ENCODE measurements at regions not wholly inside any gene's neighbourhood (a gene's known extent, or its start where the extent isn't known, plus 50 kb on each side); places are given as distances from the start of the nearest gene placed in this dataset.

- Histone ChIP-seq H3F3A (ENCODE audit: insufficient read depth, low read length) (no peaks in the 10 kb centered on the region), H3K9me3 (ENCODE audit: low read length) (no peaks in the 10 kb centered on the region), H2AFZ (ENCODE audit: low read length) (no peak overlapping the region), H3K9ac (ENCODE audit: low read length) (no peak overlapping the region), H3K27ac (ENCODE audit: low read depth, low read length, poor library complexity, severe bottlenecking) (no peak overlapping the region), H3K4me3 (ENCODE audit: low read depth, low read length, poor library complexity, severe bottlenecking) (no peak overlapping the region), H3K36me3 (ENCODE audit: insufficient read depth, low read length) (no peaks in the 10 kb centered on the region), H3K79me2 (ENCODE audit: insufficient read depth, low read length) (no peaks in the 10 kb centered on the region), H3K9me2 (ENCODE audit: low read depth, low read length) (no peaks in the 10 kb centered on the region), H3K4me1 (ENCODE audit: insufficient read depth, low read length, severe bottlenecking) (no peaks in the 10 kb centered on the region), H3K4me2 (ENCODE audit: low read length) (no peak overlapping the region), H3K27me3 (ENCODE audit: insufficient read depth, low read length) (no peaks in the 10 kb centered on the region), H4K20me1 (ENCODE audit: insufficient read depth, low read length) (no peaks in the 10 kb centered on the region)
- TF ChIP-seq, protein P1, sequence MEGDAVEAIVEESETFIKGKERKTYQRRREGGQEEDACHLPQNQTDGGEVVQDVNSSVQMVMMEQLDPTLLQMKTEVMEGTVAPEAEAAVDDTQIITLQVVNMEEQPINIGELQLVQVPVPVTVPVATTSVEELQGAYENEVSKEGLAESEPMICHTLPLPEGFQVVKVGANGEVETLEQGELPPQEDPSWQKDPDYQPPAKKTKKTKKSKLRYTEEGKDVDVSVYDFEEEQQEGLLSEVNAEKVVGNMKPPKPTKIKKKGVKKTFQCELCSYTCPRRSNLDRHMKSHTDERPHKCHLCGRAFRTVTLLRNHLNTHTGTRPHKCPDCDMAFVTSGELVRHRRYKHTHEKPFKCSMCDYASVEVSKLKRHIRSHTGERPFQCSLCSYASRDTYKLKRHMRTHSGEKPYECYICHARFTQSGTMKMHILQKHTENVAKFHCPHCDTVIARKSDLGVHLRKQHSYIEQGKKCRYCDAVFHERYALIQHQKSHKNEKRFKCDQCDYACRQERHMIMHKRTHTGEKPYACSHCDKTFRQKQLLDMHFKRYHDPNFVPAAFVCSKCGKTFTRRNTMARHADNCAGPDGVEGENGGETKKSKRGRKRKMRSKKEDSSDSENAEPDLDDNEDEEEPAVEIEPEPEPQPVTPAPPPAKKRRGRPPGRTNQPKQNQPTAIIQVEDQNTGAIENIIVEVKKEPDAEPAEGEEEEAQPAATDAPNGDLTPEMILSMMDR (IDR thresholded peaks at IDR 0.05; ENCODE audit: low read length): no peak
- TF ChIP-seq EZH2 (IDR thresholded peaks at IDR 0.05; ENCODE audit: borderline replicate concordance, low read length): no peak
These were observed 365.7 kb upstream of the FANCL start for GRCh38 chr2:58606799-58607198.

GRCh38 chr2:58604096-58604495 lies 363.0 kb upstream of the FANCL start:
- no peak for TF ChIP-seq EZH2 (IDR thresholded peaks at IDR 0.05; ENCODE audit: borderline replicate concordance, low read length)
- TF ChIP-seq, protein P1 (IDR thresholded peaks at IDR 0.05; ENCODE audit: low read length): no peak
- Histone ChIP-seq H3K9me2 (ENCODE audit: low read depth, low read length) (no peaks in the 10 kb centered on the region), H3K4me1 (ENCODE audit: insufficient read depth, low read length, severe bottlenecking) (no peaks in the 10 kb centered on the region), H3K9ac (ENCODE audit: low read length) (no peak overlapping the region), H3K27me3 (ENCODE audit: insufficient read depth, low read length) (no peaks in the 10 kb centered on the region), H3K9me3 (ENCODE audit: low read length) (no peaks in the 10 kb centered on the region), H2AFZ (ENCODE audit: low read length) (no peak overlapping the region), H3K4me3 (ENCODE audit: low read depth, low read length, poor library complexity, severe bottlenecking) (no peak overlapping the region), H3K36me3 (ENCODE audit: insufficient read depth, low read length) (no peaks in the 10 kb centered on the region), H3F3A (ENCODE audit: insufficient read depth, low read length) (no peaks in the 10 kb centered on the region), H3K79me2 (ENCODE audit: insufficient read depth, low read length) (no peaks in the 10 kb centered on the region), H3K4me2 (ENCODE audit: low read length) (no peak overlapping the region), H3K27ac (ENCODE audit: low read depth, low read length, poor library complexity, severe bottlenecking) (no peak overlapping the region), H4K20me1 (ENCODE audit: insufficient read depth, low read length) (no peaks in the 10 kb centered on the region)

DNA sequence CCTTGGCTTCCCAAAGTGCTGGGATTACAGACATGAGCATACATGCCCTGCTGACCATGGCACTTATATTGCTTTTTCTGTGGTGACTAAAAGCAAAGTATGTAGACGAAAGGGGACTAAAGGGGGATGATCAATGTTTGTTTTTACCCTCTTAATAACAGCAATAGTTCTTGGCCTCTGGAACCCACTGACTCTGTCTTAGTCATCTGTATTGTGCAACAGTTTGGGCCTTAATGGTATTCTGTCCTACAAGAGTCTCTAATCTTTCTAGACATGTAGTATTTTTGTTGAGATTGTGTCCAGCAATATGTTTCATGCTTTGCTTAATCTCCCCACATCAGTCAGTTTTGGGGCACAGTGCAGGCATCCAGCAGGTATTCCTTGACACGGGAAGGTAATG lies 359.9 kb upstream of the FANCL start:
- H4K20me1 ChIP-seq (ENCODE audit: insufficient read depth, low read length): no peaks in the 10 kb centered on the region
- H3K9me2 ChIP-seq (ENCODE audit: low read depth, low read length): no peaks in the 10 kb centered on the region
- no peaks in the 10 kb centered on the region for H3K79me2 ChIP-seq (ENCODE audit: insufficient read depth, low read length)
- H3K27ac ChIP-seq (ENCODE audit: low read depth, low read length, poor library complexity, severe bottlenecking): no peak overlapping the region
- H3K4me3 ChIP-seq (ENCODE audit: low read depth, low read length, poor library complexity, severe bottlenecking): no peak overlapping the region
- TF ChIP-seq, protein P1 (IDR thresholded peaks at IDR 0.05; ENCODE audit: low read length): no peak
- no peak for TF ChIP-seq EZH2 (IDR thresholded peaks at IDR 0.05; ENCODE audit: borderline replicate concordance, low read length)
- H3K4me2 ChIP-seq (ENCODE audit: low read length): no peak overlapping the region
- H3K36me3 ChIP-seq (ENCODE audit: insufficient read depth, low read length): no peaks in the 10 kb centered on the region
- no peak overlapping the region for H2AFZ ChIP-seq (ENCODE audit: low read length)
- H3K4me1 ChIP-seq (ENCODE audit: insufficient read depth, low read length, severe bottlenecking): no peaks in the 10 kb centered on the region
- H3K9me3 ChIP-seq (ENCODE audit: low read length): no peaks in the 10 kb centered on the region
- no peak overlapping the region for H3K9ac ChIP-seq (ENCODE audit: low read length)
- H3K27me3 ChIP-seq (ENCODE audit: insufficient read depth, low read length): no peaks in the 10 kb centered on the region
- H3F3A ChIP-seq (ENCODE audit: insufficient read depth, low read length): no peaks in the 10 kb centered on the region

Measured in OCI-LY1 (cell line).